Suprapubic skin (tissue), 3 donors: ENCODE measurements at regions not wholly inside any gene's neighbourhood (a gene's known extent, or its start where the extent isn't known, plus 50 kb on each side); places are given as distances from the start of the nearest gene placed in this dataset.

ENCODE experiments used
- CTCF ChIP-seq, 2 donors: fragments of 200-600 bp in 1 of 2; fragments of 450-650 bp in 1 of 2; sonication (generic) in 1 of 2; IDR thresholded peaks; one replicate each; pipeline ENCODE4 v1.5.1; 2016 to 2019; ENCODE audit warnings: antibody characterized with exemption in 2 of 2, mild to moderate bottlenecking in 1 of 2, moderate library complexity in 1 of 2
- EP300 ChIP-seq: sonication (generic); formaldehyde crosslinking; IDR thresholded peaks from one replicate; pipeline ENCODE4 v1.6.1; 2017; ENCODE audit warnings: antibody characterized with exemption
- POLR2A ChIP-seq, 2 donors: fragments of 450-650 bp; IDR thresholded peaks; one replicate each; pipeline ENCODE4 v1.6.1; 2017; ENCODE audit warnings: antibody characterized with exemption in 2 of 2, mild to moderate bottlenecking in 2 of 2, moderate library complexity in 2 of 2

DNA sequence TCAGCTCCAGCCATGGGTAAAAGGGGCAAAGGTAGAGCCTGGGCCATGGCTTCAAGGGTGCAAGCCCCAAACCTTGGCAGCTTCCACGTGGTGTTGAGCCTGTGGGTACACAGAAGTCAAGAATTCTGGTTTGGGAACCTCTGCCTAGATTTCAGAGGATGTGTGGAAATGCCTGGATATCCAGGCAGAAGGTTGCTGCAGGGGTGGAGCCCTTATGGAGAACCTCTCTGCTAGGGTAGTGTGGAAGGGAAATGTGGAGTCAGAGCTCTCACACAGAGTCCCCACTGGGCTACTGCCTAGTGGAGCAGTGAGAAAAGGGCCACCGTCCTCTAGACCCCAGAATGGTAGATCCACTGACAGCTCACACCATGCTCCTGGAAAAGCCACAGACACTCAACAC is 117.1 kb downstream of the NREP start:
- TF ChIP-seq POLR2A (IDR thresholded peaks at IDR 0.05) = no peak
- TF ChIP-seq CTCF (IDR thresholded peaks at IDR 0.05) = no peak
- TF ChIP-seq EP300 = no peak
